ENCODE measurements at regions not wholly inside any gene's neighbourhood (a gene's known extent, or its start where the extent isn't known, plus 50 kb on each side); places are given as distances from the start of the nearest gene placed in this dataset.
"Not testable (repeated sequence)": the region's sequence is repeated elsewhere in the genome, so short reads cannot be mapped to it uniquely, and the experiment has no call there.

DNA sequence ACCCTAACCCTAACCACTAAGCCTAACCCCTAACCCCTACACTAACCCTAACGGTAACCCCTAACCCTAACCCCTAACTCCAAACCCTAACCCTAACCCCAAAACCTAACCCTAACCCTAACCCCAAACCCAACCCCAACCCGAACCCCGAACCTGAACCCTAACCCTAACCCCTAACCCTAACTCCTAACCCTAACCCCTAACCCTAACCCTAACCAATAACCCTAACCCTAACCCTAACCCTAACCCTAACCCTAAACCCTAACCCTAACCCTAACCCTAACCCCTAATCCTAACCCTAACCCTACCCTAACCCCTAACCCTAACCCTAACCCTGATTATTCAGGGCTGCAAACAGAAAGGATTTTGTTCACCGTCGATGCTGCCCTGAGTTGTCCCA, 144.6 kb upstream of the DUSP22 start:
- DNase-seq: not testable (repeated sequence)

- DNase-seq: peak; percentile 76
Observed at GRCh38 chr6:148051-148984, 144.0 kb upstream of the DUSP22 start.

DNA sequence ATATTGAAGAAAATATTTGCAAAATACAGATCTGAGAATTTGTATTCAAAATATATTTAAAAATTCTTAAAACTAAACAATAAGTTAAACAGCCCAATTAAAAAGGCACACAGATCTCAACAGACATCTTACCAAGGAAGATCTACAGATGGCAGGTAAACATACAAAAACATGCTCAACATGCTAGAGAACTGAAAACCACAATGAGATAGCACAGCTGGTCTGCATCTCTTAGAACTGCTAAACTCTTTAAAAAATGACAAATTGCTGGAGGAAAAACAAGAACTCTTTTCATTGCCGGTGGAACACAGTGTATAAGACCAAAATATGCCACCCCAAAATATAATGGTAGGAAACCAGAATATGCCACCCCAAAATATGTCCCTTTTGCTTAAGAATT, 142.1 kb upstream of the DUSP22 start:
- not testable (repeated sequence) for DNase-seq

- DNase-seq: not testable (repeated sequence)
Observed at GRCh38 chr6:152436-152835, 139.9 kb upstream of the DUSP22 start.

DNA sequence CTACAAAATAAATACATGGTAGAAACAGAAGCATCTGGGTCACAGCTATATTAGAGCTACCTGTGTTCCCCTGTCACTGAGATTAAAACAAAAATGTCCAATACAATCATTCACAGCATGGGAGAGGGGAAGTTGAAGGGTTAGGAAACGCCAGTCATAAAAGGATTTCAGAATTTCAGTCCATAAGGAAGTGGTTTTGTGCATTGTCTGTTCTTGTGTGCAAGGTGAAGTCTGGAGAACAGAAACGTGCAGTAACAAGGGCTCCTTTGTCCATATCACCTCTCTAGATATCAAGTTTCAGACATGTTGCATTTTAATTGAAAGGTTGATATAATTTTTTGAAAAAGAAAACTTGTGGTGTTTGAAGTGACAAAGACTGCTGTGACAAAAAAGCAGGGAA, 139.3 kb upstream of the DUSP22 start:
- peak; percentile 44 for DNase-seq

GRCh38 chr6:153867-154266, 138.4 kb upstream of the DUSP22 start:
- not testable (repeated sequence) for DNase-seq

DNA sequence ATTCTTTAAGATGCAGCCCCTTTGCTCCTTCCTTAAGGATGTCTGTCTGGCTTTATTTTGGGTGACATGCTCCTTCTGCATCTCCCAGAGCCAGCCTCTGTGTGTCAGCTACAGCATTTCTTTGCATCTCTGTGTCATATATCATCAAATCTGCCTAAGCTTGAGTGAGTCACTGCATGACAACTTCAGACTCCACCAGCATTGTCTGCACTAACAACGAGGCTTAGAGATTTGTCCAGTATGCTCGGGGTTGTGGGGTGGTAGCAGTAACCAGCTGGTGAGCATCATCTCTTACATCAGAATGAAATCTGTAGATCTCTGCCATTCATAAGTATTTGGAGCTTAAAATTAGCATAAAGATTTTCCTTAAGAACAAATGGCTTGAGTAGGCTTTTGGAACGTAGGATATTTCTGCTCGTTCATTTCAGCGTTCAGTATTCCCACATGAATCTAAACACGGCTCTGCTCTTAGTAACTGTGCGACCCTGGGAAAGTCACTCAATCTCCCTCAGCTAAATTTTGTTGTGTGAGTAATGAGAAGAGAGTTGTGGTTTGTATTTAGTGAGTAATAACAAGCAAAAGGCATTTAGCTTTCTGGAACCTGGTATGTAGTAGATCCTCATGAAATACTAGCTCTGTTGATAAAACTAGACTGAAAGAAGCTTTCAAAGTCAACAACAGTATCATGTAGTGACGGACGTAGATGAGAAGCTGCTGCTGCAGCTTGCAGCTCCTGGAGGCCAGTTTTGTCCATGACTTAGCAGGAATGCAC, 137.8 kb upstream of the DUSP22 start:
- peak; percentile 73 for DNase-seq

DNA sequence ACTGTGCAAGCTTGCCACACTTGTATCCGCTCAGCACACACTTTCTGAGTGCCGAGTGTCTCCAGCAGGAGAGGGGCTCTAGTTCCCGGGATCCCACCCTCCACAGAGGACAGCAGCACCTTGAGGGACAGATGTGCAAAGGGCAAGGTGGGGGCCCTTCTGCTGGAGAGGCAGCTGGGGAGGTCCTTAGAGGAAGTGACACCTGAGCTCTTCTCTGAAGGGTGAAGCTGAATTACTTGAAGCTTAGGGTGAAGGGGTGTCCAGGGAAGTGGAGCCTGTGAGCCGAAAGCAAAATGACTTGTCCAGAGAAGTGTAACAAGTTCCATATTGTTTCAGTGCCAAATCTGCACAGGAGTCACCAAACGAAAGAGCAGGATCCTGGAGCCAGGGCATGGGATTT, 136.3 kb upstream of the DUSP22 start:
- DNase-seq: no peak

DNA sequence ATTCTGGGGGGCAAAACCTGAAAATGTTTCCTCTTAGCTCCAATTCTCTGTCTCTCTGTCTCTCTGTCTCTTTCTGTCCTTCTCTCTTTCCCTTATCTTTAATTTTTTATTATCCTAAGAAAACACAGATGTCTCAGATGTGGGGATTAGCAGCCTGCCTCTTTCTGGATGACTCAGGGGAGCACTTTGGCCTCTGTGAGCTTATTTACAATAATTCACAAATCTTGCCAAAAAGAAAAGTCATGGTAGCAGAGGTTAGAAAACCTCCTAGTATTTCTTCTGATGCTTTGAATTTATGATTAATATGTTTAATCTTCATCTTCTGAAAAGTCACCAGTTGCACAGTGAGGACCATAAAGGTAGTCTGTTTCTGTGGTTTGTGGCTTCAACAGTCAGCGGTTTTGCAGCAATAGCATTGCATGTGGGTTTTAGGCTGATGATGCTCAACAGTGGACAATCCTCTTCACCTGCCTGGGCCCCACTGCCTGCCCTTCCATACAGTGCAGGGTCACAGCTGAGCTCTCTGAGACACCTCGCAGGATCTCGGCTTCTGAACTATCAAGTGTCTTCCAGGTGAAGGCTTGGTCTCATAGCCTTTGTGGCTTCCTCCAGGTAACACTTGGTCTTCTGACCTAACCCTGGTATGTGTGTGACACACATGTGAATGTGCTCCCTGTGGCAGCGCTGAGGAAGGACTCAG, 135.7 kb upstream of the DUSP22 start:
- not testable (repeated sequence) for DNase-seq

- DNase-seq: peak; percentile 20
Observed at GRCh38 chr6:157176-157575, 135.1 kb upstream of the DUSP22 start.

GRCh38 chr6:161657-162056, 130.6 kb upstream of the DUSP22 start:
- DNase-seq: not testable (repeated sequence)

DNA sequence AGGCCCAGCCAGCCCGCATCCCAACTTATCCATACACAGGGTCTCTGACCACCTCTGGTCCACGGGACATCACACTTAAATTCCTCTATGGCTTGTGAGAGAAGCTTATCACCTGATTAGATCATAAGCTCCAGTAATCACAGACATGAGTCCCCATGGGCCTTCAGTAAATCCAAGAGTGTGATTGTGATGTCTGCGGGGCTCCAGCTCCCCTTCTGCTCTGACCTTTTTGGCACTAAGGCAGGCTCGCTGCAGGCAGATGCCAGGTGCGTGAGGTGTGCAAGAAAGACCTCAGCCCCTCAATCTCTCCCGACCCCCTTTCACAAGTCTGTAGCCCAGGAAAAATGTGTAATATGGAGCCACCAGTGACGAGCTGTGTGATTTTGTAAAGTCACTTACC, 127.6 kb upstream of the DUSP22 start:
- no peak for DNase-seq

DNA sequence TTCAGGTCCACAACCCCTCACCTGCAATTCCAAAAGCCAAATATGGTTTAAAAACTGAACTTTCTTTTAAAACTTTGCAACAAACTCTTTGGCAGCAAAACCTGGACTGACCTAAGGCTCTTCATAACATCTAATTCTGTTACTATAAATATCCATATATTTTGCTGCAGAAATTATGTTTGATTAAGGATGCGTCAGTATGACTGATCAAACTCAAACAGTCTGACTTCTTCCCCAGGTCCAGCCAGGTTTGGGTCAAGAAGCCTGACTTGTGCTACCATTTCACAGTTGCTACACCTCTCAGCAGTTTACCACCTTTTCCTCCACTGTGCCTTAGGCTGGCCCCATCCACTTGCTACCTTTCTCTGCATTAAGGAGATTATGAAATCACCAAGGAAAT, 127.0 kb upstream of the DUSP22 start:
- no peak for DNase-seq

- no peak for DNase-seq
Observed at GRCh38 chr6:165906-166305, 126.4 kb upstream of the DUSP22 start.

GRCh38 chr6:168865-169455, 123.3 kb upstream of the DUSP22 start:
- DNase-seq: peak; percentile 47

DNA sequence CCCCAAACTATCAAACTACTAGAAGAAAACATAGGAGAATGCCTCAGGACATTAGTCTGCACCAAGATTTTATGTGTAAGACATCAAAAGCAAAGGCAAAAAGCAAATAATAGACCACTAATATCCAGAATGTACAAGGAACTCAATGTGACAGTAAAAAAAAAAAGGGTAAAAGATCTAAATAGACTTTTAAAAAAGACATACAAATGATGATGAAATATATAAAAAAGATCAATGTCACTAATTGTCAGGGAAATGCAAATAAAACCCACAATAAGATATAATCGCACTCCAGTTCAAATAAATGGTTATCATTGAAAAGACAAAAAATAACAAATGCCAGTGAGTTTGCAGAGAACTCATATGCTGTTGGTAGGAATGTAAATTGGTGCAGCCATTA, 118.3 kb upstream of the DUSP22 start:
- DNase-seq: no peak

- no peak for DNase-seq
Observed at GRCh38 chr6:175680-176079, 116.6 kb upstream of the DUSP22 start.

DNA sequence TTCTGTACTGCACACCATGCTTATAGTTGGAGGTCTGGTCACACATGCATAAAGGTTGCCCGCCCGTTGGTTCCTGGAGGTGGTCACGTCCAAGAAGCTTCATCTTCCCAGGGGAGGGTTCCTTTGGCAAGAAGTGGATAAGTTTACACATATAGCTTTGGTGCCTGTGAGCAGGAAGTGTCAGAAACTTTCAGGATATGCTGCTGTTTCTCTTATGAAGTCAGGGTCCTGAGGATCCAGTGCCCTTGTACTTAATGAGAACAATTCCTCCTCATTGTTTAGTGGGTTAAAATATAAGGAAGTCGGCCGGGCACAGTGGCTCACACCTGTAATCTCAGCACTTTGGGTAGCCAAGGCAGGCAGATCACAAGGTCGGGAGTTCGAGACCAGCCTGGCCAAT, 115.5 kb upstream of the DUSP22 start:
- no peak for DNase-seq

GRCh38 chr6:178119-178518, 114.2 kb upstream of the DUSP22 start:
- no peak for DNase-seq

GRCh38 chr6:178929-179328, 113.4 kb upstream of the DUSP22 start:
- not testable (repeated sequence) for DNase-seq

DNA sequence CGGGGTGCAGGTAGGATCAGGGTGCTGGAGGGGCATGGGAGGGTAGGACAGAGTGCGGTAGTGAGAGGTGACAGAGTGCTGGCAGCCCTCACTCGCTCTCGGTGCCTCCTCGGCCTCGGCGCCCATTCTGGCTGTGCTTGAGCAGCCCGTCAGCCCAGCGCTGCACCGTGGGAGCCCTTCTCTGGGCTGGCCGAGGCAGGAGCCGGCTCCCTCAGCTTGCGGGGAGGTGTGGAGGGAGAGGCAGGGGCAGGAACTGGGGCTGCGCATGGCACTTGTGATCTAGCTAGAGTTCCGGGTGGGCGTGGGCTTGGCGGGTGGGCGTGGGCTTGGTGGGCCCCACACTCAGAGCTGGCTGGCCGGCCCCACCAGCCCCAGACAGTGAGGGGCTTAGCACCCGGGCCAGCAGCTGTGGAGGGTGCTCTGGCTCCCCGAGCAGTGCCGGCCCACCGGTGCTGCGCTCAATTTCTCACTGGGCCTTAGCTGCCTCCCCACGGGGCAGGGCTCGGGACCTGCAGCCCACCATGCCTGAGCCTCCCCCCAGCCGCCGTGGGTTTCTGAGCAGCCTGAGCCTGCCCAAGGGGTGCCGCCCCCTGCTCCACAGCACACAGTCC, 112.8 kb upstream of the DUSP22 start:
- DNase-seq: no peak

DNA sequence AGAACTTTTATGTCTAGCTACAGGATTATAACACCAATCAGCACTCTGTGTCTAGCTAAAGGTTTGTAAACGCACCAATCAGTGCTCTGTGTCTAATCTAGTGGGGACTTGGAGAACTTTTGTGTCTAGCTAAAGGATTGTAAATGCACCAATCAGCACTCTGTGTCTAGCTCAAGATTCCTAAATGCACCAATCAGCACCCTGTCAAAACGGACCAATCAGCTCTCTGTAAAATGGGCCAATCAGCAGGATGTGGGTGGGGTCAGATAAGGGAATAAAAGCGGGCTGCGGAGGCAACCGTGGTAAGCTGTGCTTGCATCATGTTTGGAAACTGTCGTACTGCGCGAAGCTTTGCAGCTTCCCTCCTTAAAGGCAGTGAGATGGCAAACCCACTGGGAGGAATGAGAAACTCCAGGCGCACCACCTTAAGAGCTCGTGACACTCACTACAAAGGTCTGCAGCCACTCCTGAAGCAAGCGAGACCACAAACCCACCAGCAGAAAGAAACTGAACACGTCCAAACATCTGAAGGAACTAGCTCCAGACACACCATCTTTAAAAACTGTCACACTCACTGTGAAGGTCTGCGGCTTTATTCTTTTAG, 112.1 kb upstream of the DUSP22 start:
- DNase-seq: peak; percentile 63

Data from MV-4-11 (cell line).